Liver (tissue), 8 donors: ENCODE measurements at regions not wholly inside any gene's neighbourhood (a gene's known extent, or its start where the extent isn't known, plus 50 kb on each side); places are given as distances from the start of the nearest gene placed in this dataset.

Experiments used
- DNase-seq: peaks from one replicate; pipeline ENCODE4 v3.0.0-alpha.2; 2017; ENCODE audit warnings: low spot score
- H3K27ac ChIP-seq, 2 donors: one replicate each; pipeline ENCODE4 v1.7.0; 2013; ENCODE audit warnings: inconsistent platforms in 2 of 2, low read length in 2 of 2, control low read depth in 1 of 2, low read depth in 1 of 2, mild to moderate bottlenecking in 1 of 2
- H3K27me3 ChIP-seq, 4 donors: one replicate each; pipeline versions ENCODE4 v1.6.1 to v1.7.0; 2013; ENCODE audit warnings: low read length in 3 of 4, inconsistent platforms in 1 of 4, mild to moderate bottlenecking in 1 of 4, moderate library complexity in 1 of 4; ENCODE audit not compliant: control insufficient read depth in 4 of 4, insufficient read depth in 4 of 4
- H3K36me3 ChIP-seq, 4 donors: one replicate each; pipeline versions ENCODE4 v1.6.1 to v1.7.0; 2013; ENCODE audit warnings: low read length in 3 of 4, mild to moderate bottlenecking in 3 of 4, low read depth in 1 of 4, moderate library complexity in 1 of 4; ENCODE audit not compliant: control insufficient read depth in 4 of 4, insufficient read depth in 3 of 4
- H3K4me1 ChIP-seq, 4 donors: one replicate each; pipeline versions ENCODE4 v1.6.1 to v1.7.0; 2013; ENCODE audit warnings: low read length in 3 of 4, mild to moderate bottlenecking in 3 of 4, moderate library complexity in 1 of 4; ENCODE audit not compliant: control insufficient read depth in 4 of 4, insufficient read depth in 4 of 4
- H3K4me3 ChIP-seq, 3 donors: one replicate each; pipeline versions ENCODE4 v1.6.1 to v1.7.0; 2013; ENCODE audit warnings: low read length in 3 of 3, control low read depth in 1 of 3, low read depth in 1 of 3, mild to moderate bottlenecking in 1 of 3
- H3K9ac ChIP-seq, 2 donors: one replicate each; pipeline ENCODE4 v1.7.0; 2013; ENCODE audit warnings: low read length in 2 of 2, mild to moderate bottlenecking in 2 of 2, moderate library complexity in 2 of 2, control low read depth in 1 of 2, low read depth in 1 of 2
- H3K9me3 ChIP-seq, 4 donors: one replicate each; pipeline versions ENCODE4 v1.6.1 to v1.7.0; 2013; ENCODE audit warnings: low read length in 3 of 4; ENCODE audit not compliant: control insufficient read depth in 4 of 4
- EGR1 ChIP-seq, 2 donors: IDR thresholded peaks; 2 replicates each; pipeline ENCODE4 v1.6.1; 2016 to 2018; ENCODE audit warnings: antibody characterized with exemption in 2 of 2, low read depth in 2 of 2
- FOXA1 ChIP-seq: IDR thresholded peaks from 2 replicates; pipeline ENCODE4 v1.6.1; 2016; ENCODE audit warnings: antibody characterized with exemption
- FOXA2 ChIP-seq: IDR thresholded peaks from 2 replicates; pipeline ENCODE4 v1.6.1; 2016; ENCODE audit warnings: antibody characterized with exemption
- GABPA ChIP-seq, 2 donors: IDR thresholded peaks in 1 of 2; conservative IDR thresholded peaks in 1 of 2; 2 replicates each; pipeline ENCODE4 v1.6.1; 2016; ENCODE audit warnings: antibody characterized with exemption in 2 of 2, mild to moderate bottlenecking in 1 of 2, moderate library complexity in 1 of 2
- HNF4A ChIP-seq, 2 donors: conservative IDR thresholded peaks; 2 replicates each; pipeline ENCODE4 v1.6.1; 2016; ENCODE audit warnings: antibody characterized with exemption in 2 of 2, mild to moderate bottlenecking in 2 of 2
- HNF4G ChIP-seq: IDR thresholded peaks from 2 replicates; pipeline ENCODE4 v1.6.1; 2016; ENCODE audit warnings: antibody characterized with exemption
- JUND ChIP-seq, 2 donors: IDR thresholded peaks; 2 replicates each; pipeline ENCODE4 v1.6.1; 2016; ENCODE audit warnings: antibody characterized with exemption in 2 of 2
- RAD21 ChIP-seq, 2 donors: IDR thresholded peaks; 2 replicates each; pipeline ENCODE4 v1.6.1; 2016; ENCODE audit warnings: antibody characterized with exemption in 2 of 2, mild to moderate bottlenecking in 2 of 2
- RXRA ChIP-seq, 2 donors: IDR thresholded peaks; 2 replicates each; pipeline ENCODE4 v1.6.1; 2017 to 2018; ENCODE audit warnings: antibody characterized with exemption in 2 of 2, mild to moderate bottlenecking in 1 of 2
- TAF1 ChIP-seq: conservative IDR thresholded peaks from 2 replicates; pipeline ENCODE4 v1.6.1; 2016; ENCODE audit warnings: antibody characterized with exemption, mild to moderate bottlenecking
- YY1 ChIP-seq: IDR thresholded peaks from 2 replicates; pipeline ENCODE4 v1.6.1; 2016; ENCODE audit warnings: antibody characterized with exemption, mild to moderate bottlenecking
- WGBS: extraction: QIAGEN DNeasy Blood & Tissue Kit; methylation state at CpG from one replicate; pipeline ENCODE4 v1.1.7; 2013; 5-methylcytosine and 5-hydroxymethylcytosine counted together
- TF ChIP-seq, protein P1 (sequence below): IDR thresholded peaks from 2 replicates; pipeline ENCODE4 v1.6.1; 2016; ENCODE audit warnings: antibody characterized with exemption, mild to moderate bottlenecking
- TF ChIP-seq, protein P2 (sequence below): IDR thresholded peaks from 2 replicates; pipeline ENCODE4 v1.6.1; 2016; ENCODE audit warnings: antibody characterized with exemption
- TF ChIP-seq, protein P3 (sequence below): IDR thresholded peaks from 2 replicates; pipeline ENCODE4 v1.6.1; 2016; ENCODE audit warnings: antibody characterized with exemption
- TF ChIP-seq, protein P4 (sequence below): fragments of 150-350 bp; IDR thresholded peaks from 2 replicates; pipeline ENCODE4 v1.5.1; 2017; ENCODE audit warnings: improper control_type of control experiment, low read depth, low read length; ENCODE audit not compliant: missing input control
- TF ChIP-seq, protein P5 (sequence below): IDR thresholded peaks from 2 replicates; pipeline ENCODE4 v1.6.1; 2016; ENCODE audit warnings: antibody characterized with exemption
- donor health status: healthy.
- donor health status: healthy.
- donor health status: healthy.
- donor health status: healthy.
- donor health status: healthy.

DNA sequence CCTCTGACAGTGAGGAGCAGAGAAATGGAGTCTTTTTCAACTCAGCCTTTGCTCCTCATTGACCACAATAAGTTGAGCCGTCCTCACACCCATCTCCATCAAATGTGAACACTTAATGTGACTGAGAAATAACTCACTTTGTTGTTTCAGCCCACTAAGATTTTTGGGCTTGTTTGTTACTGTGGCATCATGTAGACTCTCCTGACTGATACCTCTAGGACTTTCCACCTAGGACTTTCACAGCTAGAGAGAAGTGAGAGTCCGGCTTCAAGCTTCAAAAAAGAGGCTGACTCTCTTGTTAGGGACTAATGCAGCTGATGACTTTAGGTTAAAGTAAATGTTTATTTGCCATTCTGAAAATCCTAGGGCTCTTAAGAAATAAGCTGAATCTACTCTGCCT lies 435.0 kb downstream of the TMEM114 start:
- H3K27me3 ChIP-seq, result no peaks in the 10 kb centered on the region
- H3K27ac ChIP-seq, result no peak overlapping the region
- no peak overlapping the region for H3K9ac ChIP-seq
- peaks cover 0 to 6% (median 4%) of the 10 kb centered on the region in 4 donors for H3K9me3 ChIP-seq
- no peaks in the 10 kb centered on the region for H3K36me3 ChIP-seq
- no peaks in the 10 kb centered on the region for H3K4me1 ChIP-seq
- WGBS, result 68% methylated on average over 2 of the region's 2 CpGs
- TF ChIP-seq JUND (IDR thresholded peaks at IDR 0.05), result no peak
- no peak for TF ChIP-seq EGR1 (IDR thresholded peaks at IDR 0.05; ENCODE audit: low read depth in 2 of 2)
- TF ChIP-seq GABPA (IDR thresholded peaks at IDR 0.05 in 1 of 2, conservative IDR thresholded peaks at IDR 0.05 in 1 of 2), result no peak
- TF ChIP-seq FOXA1, result no peak
- no peak for TF ChIP-seq RXRA (IDR thresholded peaks at IDR 0.05)
- no peak for TF ChIP-seq FOXA2
- TF ChIP-seq, protein P1, sequence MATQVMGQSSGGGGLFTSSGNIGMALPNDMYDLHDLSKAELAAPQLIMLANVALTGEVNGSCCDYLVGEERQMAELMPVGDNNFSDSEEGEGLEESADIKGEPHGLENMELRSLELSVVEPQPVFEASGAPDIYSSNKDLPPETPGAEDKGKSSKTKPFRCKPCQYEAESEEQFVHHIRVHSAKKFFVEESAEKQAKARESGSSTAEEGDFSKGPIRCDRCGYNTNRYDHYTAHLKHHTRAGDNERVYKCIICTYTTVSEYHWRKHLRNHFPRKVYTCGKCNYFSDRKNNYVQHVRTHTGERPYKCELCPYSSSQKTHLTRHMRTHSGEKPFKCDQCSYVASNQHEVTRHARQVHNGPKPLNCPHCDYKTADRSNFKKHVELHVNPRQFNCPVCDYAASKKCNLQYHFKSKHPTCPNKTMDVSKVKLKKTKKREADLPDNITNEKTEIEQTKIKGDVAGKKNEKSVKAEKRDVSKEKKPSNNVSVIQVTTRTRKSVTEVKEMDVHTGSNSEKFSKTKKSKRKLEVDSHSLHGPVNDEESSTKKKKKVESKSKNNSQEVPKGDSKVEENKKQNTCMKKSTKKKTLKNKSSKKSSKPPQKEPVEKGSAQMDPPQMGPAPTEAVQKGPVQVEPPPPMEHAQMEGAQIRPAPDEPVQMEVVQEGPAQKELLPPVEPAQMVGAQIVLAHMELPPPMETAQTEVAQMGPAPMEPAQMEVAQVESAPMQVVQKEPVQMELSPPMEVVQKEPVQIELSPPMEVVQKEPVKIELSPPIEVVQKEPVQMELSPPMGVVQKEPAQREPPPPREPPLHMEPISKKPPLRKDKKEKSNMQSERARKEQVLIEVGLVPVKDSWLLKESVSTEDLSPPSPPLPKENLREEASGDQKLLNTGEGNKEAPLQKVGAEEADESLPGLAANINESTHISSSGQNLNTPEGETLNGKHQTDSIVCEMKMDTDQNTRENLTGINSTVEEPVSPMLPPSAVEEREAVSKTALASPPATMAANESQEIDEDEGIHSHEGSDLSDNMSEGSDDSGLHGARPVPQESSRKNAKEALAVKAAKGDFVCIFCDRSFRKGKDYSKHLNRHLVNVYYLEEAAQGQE, result no peak
- TF ChIP-seq HNF4G, result no peak
- no peak for TF ChIP-seq TAF1
- TF ChIP-seq, protein P2, sequence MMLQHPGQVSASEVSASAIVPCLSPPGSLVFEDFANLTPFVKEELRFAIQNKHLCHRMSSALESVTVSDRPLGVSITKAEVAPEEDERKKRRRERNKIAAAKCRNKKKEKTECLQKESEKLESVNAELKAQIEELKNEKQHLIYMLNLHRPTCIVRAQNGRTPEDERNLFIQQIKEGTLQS, result no peak
- TF ChIP-seq RAD21 (IDR thresholded peaks at IDR 0.05), result no peak
- TF ChIP-seq, protein P3, sequence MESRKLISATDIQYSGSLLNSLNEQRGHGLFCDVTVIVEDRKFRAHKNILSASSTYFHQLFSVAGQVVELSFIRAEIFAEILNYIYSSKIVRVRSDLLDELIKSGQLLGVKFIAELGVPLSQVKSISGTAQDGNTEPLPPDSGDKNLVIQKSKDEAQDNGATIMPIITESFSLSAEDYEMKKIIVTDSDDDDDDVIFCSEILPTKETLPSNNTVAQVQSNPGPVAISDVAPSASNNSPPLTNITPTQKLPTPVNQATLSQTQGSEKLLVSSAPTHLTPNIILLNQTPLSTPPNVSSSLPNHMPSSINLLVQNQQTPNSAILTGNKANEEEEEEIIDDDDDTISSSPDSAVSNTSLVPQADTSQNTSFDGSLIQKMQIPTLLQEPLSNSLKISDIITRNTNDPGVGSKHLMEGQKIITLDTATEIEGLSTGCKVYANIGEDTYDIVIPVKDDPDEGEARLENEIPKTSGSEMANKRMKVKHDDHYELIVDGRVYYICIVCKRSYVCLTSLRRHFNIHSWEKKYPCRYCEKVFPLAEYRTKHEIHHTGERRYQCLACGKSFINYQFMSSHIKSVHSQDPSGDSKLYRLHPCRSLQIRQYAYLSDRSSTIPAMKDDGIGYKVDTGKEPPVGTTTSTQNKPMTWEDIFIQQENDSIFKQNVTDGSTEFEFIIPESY, result no peak
- TF ChIP-seq YY1, result no peak
- TF ChIP-seq HNF4A (conservative IDR thresholded peaks at IDR 0.05), result no peak
- TF ChIP-seq, protein P4, sequence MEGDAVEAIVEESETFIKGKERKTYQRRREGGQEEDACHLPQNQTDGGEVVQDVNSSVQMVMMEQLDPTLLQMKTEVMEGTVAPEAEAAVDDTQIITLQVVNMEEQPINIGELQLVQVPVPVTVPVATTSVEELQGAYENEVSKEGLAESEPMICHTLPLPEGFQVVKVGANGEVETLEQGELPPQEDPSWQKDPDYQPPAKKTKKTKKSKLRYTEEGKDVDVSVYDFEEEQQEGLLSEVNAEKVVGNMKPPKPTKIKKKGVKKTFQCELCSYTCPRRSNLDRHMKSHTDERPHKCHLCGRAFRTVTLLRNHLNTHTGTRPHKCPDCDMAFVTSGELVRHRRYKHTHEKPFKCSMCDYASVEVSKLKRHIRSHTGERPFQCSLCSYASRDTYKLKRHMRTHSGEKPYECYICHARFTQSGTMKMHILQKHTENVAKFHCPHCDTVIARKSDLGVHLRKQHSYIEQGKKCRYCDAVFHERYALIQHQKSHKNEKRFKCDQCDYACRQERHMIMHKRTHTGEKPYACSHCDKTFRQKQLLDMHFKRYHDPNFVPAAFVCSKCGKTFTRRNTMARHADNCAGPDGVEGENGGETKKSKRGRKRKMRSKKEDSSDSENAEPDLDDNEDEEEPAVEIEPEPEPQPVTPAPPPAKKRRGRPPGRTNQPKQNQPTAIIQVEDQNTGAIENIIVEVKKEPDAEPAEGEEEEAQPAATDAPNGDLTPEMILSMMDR, result no peak
- TF ChIP-seq, protein P5, sequence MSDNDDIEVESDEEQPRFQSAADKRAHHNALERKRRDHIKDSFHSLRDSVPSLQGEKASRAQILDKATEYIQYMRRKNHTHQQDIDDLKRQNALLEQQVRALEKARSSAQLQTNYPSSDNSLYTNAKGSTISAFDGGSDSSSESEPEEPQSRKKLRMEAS, result no peak
- no peak for DNase-seq
- no peak overlapping the region for H3K4me3 ChIP-seq
